T-helper 1 cell treated with Interleukin-12 subunit alpha and Interleukin-12 subunit beta and Interleukin-4 antibody, amounts not matched to agents 30 ng/mL and 1 ng/mL, for 36 hours (primary cell): ENCODE measurements at regions not wholly inside any gene's neighbourhood (a gene's known extent, or its start where the extent isn't known, plus 50 kb on each side); places are given as distances from the start of the nearest gene placed in this dataset.
"Not testable (repeated sequence)": the region's sequence is repeated elsewhere in the genome, so short reads cannot be mapped to it uniquely, and the experiment has no call there.

ENCODE experiments used
- intact Hi-C: fragments of 100-400 bp; cut with micrococcal nuclease; formaldehyde crosslinking; loops from one replicate; pipeline ENCODE4 v1.15.1; 2024

GRCh38 chr17:53496356-53496755 is 326.4 kb upstream of the KIF2B start:
- intact Hi-C loops: no loop called here

GRCh38 chr17:53492532-53492931 is 330.2 kb upstream of the KIF2B start:
- intact Hi-C loops: no loop called here

GRCh38 chr17:53490447-53490968 is 332.2 kb upstream of the KIF2B start:
- intact Hi-C loops: no loop called here

GRCh38 chr17:53483704-53484103 is 339.0 kb upstream of the KIF2B start:
- intact Hi-C loops: no loop called here

GRCh38 chr17:53475002-53475401 is 347.7 kb upstream of the KIF2B start:
- intact Hi-C loops: no loop called here

GRCh38 chr17:53472586-53472985 is 350.1 kb upstream of the KIF2B start:
- intact Hi-C loops: no loop called here

- intact Hi-C loops: no loop called here
Measured at GRCh38 chr17:53471514-53471913, 351.2 kb upstream of the KIF2B start.

- intact Hi-C loops: no loop called here
Measured at GRCh38 chr17:53470626-53471025, 352.1 kb upstream of the KIF2B start.

- intact Hi-C loops: no loop called here
Measured at GRCh38 chr17:53466733-53467132, 356.0 kb upstream of the KIF2B start.

- intact Hi-C loops: not testable (repeated sequence)
Measured at GRCh38 chr17:53464396-53464795, 358.3 kb upstream of the KIF2B start.

- intact Hi-C loops: no loop called here
Measured at GRCh38 chr17:53463363-53463762, 359.4 kb upstream of the KIF2B start.

- intact Hi-C loops: no loop called here
Measured at GRCh38 chr17:53462393-53462811, 360.3 kb upstream of the KIF2B start.

- intact Hi-C loops: not testable (repeated sequence)
Measured at GRCh38 chr17:53455943-53456342, 366.8 kb upstream of the KIF2B start.

- intact Hi-C loops: no loop called here
Measured at GRCh38 chr17:53454337-53454736, 368.4 kb upstream of the KIF2B start.

GRCh38 chr17:53449324-53449723 is 373.4 kb upstream of the KIF2B start:
- intact Hi-C loops: no loop called here

GRCh38 chr17:53428913-53429312 is 393.8 kb upstream of the KIF2B start:
- intact Hi-C loops: no loop called here

GRCh38 chr17:53426505-53426904 is 396.2 kb upstream of the KIF2B start:
- intact Hi-C loops: no loop called here

- intact Hi-C loops: no loop called here
Measured at GRCh38 chr17:53420035-53420641, 402.6 kb upstream of the KIF2B start.

- intact Hi-C loops: no loop called here
Measured at GRCh38 chr17:53409588-53409987, 413.1 kb upstream of the KIF2B start.

- intact Hi-C loops: no loop called here
Measured at GRCh38 chr17:53406907-53407306, 415.8 kb upstream of the KIF2B start.

GRCh38 chr17:53391197-53391596 is 431.5 kb upstream of the KIF2B start:
- intact Hi-C loops: no loop called here

GRCh38 chr17:53390575-53390974 is 432.2 kb upstream of the KIF2B start:
- intact Hi-C loops: no loop called here

- intact Hi-C loops: no loop called here
Measured at GRCh38 chr17:53387745-53388144, 435.0 kb upstream of the KIF2B start.

- intact Hi-C loops: no loop called here
Measured at GRCh38 chr17:53353919-53354351, 468.8 kb upstream of the KIF2B start.
